A673 (cell line): ENCODE measurements at regions not wholly inside any gene's neighbourhood (a gene's known extent, or its start where the extent isn't known, plus 50 kb on each side); places are given as distances from the start of the nearest gene placed in this dataset.

Source experiments
- BruUV-seq: library from RNA; stranded (reverse); fragments of 400-500 nt; replicated peaks from 2 replicates; lab custom pipeline; 2021; lab: Mats Ljungman, UMichigan
- CTCF ChIA-PET: fragments of 300-600 bp; sonication (Branson Sonifier 250); formaldehyde crosslinking; loops from one replicate; lab custom pipeline; 2022; ENCODE audit warnings: antibody characterized with exemption; lab: Charles Lee
- POLR2A ChIA-PET: fragments of 300-600 bp; sonication (Branson Sonifier 250); formaldehyde crosslinking; loops from one replicate; lab custom pipeline; 2022; ENCODE audit warnings: antibody characterized with exemption; ENCODE audit not compliant: low non-redundant PET; lab: Charles Lee
- DNase-seq: peaks from one replicate; pipeline ENCODE4 v3.0.0-alpha.2; 2015; ENCODE audit warnings: low spot score
- H3K27ac ChIP-seq: fragments of 200-600 bp; sonication (generic); 2 replicates; pipeline ENCODE4 v1.5.1; 2016; ENCODE audit warnings: mixed run types, low read depth, mild to moderate bottlenecking, mixed read lengths, antibody characterized with exemption, low read length; ENCODE audit not compliant: poor library complexity, severe bottlenecking
- H3K27me3 ChIP-seq: fragments of 200-600 bp; sonication (generic); replicated peaks from 2 replicates; pipeline ENCODE4 v1.6.1; 2017; ENCODE audit warnings: mixed run types, low read depth, mild to moderate bottlenecking, mixed read lengths, antibody characterized with exemption, low read length; ENCODE audit not compliant: insufficient read depth, poor library complexity
- H3K36me3 ChIP-seq: fragments of 200-600 bp; sonication (generic); 2 replicates; pipeline ENCODE4 v1.6.1; 2016; ENCODE audit warnings: mixed run types, mild to moderate bottlenecking, mixed read lengths, antibody characterized with exemption, low read length; ENCODE audit not compliant: insufficient read depth, poor library complexity, severe bottlenecking
- H3K4me1 ChIP-seq: fragments of 200-600 bp; sonication (generic); 2 replicates; pipeline ENCODE4 v1.6.1; 2017; ENCODE audit warnings: mixed run types, mild to moderate bottlenecking, mixed read lengths, antibody characterized with exemption, low read length; ENCODE audit not compliant: insufficient read depth, poor library complexity, severe bottlenecking
- H3K4me3 ChIP-seq: fragments of 200-600 bp; sonication (generic); 2 replicates; pipeline ENCODE4 v1.5.1; 2016; ENCODE audit warnings: low read depth, mixed run types, mild to moderate bottlenecking, mixed read lengths, low read length; ENCODE audit not compliant: poor library complexity, severe bottlenecking
- H3K9me3 ChIP-seq: fragments of 200-600 bp; sonication (generic); 2 replicates; pipeline ENCODE4 v1.6.1; 2016; ENCODE audit warnings: mixed run types, low read depth, mild to moderate bottlenecking, mixed read lengths, antibody characterized with exemption, low read length; ENCODE audit not compliant: poor library complexity, severe bottlenecking
- CTCF ChIP-seq: fragments of 300-800, 200-600 bp; sonication (generic); conservative IDR thresholded peaks from 2 replicates; pipeline ENCODE4 v1.5.1; 2017; ENCODE audit warnings: low read depth, mild to moderate bottlenecking, antibody characterized with exemption, low read length, moderate library complexity, mixed read lengths
- EZH2 ChIP-seq: fragments of 200-600 bp; sonication (generic); IDR thresholded peaks from 2 replicates; pipeline ENCODE4 v1.6.1; 2017; ENCODE audit warnings: borderline replicate concordance, low read depth, mild to moderate bottlenecking, mixed read lengths, antibody characterized with exemption, low read length; ENCODE audit not compliant: poor library complexity, severe bottlenecking
- intact Hi-C: fragments of 100-400 bp; cut with micrococcal nuclease; formaldehyde crosslinking; loops from one replicate; pipeline ENCODE4 v1.10.0; 2022; ENCODE audit not compliant: unreplicated experiment

GRCh38 chr22:48348855-48349254, 1478.8 kb downstream of the BRD1 start:
- DNase-seq, result no peak
- Histone ChIP-seq H3K27ac (no peak overlapping the region), H3K27me3 (peaks cover 7% of the 10 kb centered on the region), H3K9me3 (no peaks in the 10 kb centered on the region), H3K4me3 (no peak overlapping the region), H3K36me3 (no peaks in the 10 kb centered on the region), H3K4me1 (no peaks in the 10 kb centered on the region)
- no TSS peak for BruUV-seq
- intact Hi-C loops, result no loop called here
- ChIA-PET CTCF (no interaction called here), POLR2A (no interaction called here)
- TF ChIP-seq EZH2 (no peak), CTCF (no peak)

GRCh38 chr22:48347311-48347710, 1480.4 kb downstream of the BRD1 start:
- TF ChIP-seq EZH2 (no peak), CTCF (no peak)

GRCh38 chr22:48346911-48347310, 1480.8 kb downstream of the BRD1 start:
- ChIA-PET POLR2A (no interaction called here), CTCF (no interaction called here)
- no peaks in the 10 kb centered on the region for H3K9me3 ChIP-seq
- no peak overlapping the region for H3K27ac ChIP-seq
- no TSS peak for BruUV-seq
- DNase-seq, result no peak
- intact Hi-C loops, result no loop called here
- peaks cover 22% of the 10 kb centered on the region for H3K27me3 ChIP-seq
- H3K4me1 ChIP-seq, result no peaks in the 10 kb centered on the region
- no peak for TF ChIP-seq CTCF
- TF ChIP-seq EZH2, result no peak
- H3K36me3 ChIP-seq, result no peaks in the 10 kb centered on the region
- H3K4me3 ChIP-seq, result no peak overlapping the region

More at GRCh38 chr22:48347311-48347710, 1480.4 kb downstream of the BRD1 start:
- ChIA-PET CTCF (no interaction called here), POLR2A (no interaction called here)
- BruUV-seq, result no TSS peak
- peaks cover 18% of the 10 kb centered on the region for H3K27me3 ChIP-seq
- no peaks in the 10 kb centered on the region for H3K9me3 ChIP-seq
- no peak for DNase-seq
- intact Hi-C loops, result no loop called here
- H3K27ac ChIP-seq, result no peak overlapping the region
- no peak overlapping the region for H3K4me3 ChIP-seq
- H3K4me1 ChIP-seq, result no peaks in the 10 kb centered on the region
- H3K36me3 ChIP-seq, result no peaks in the 10 kb centered on the region
